GM12878 (cell line): ENCODE measurements at regions not wholly inside any gene's neighbourhood (a gene's known extent, or its start where the extent isn't known, plus 50 kb on each side); places are given as distances from the start of the nearest gene placed in this dataset.

Experiments
- ATAC-seq: fragments of 200-7000 bp; cut with Tn5 transposase; 3 replicates; pipeline ENCODE4 v1.9.1; 2020; ENCODE audit warnings: mild to moderate bottlenecking, moderate library complexity
- BruUV-seq: library from RNA; stranded (reverse); fragments of 400-500 nt; replicated peaks from 2 replicates; lab custom pipeline; 2021; lab: Mats Ljungman, UMichigan
- CTCF ChIA-PET: fragments of 300-600 bp; sonication (Branson Sonifier 250); formaldehyde crosslinking; extraction: SDS; loops from one replicate; lab custom pipeline; 2021; ENCODE audit warnings: inconsistent platforms; lab: Yijun Ruan, JAX
- POLR2A ChIA-PET: fragments of 350-600 bp; formaldehyde crosslinking; extraction: SDS; loops from one replicate; lab custom pipeline; 2021; ENCODE audit warnings: inconsistent platforms; lab: Charles Lee
- RAD21 ChIA-PET: fragments of 300-600 bp; sonication (Branson Sonifier 250); formaldehyde crosslinking; loops from one replicate; lab custom pipeline; 2023; ENCODE audit warnings: antibody characterized with exemption; ENCODE audit not compliant: unreplicated experiment; lab: Charles Lee
- SMC1A ChIA-PET: fragments of 300-600 bp; sonication (Branson Sonifier 250); formaldehyde crosslinking; loops from one replicate; lab custom pipeline; 2023; ENCODE audit not compliant: unreplicated experiment, uncharacterized antibody; lab: Charles Lee
- DNase-seq: peaks from one replicate; pipeline ENCODE4 v3.0.0-alpha.2; 2011; ENCODE audit warnings: low read depth, low spot score
- FAIRE-seq: peaks from 3 replicates; lab custom pipeline; 2011; peaks lifted over from hg19 to GRCh38; lab: Jason Lieb, UNC
- H2AFZ ChIP-seq: 2 replicates; pipeline ENCODE4 v1.6.0; 2011; ENCODE audit warnings: low read depth, low read length, control low read depth; ENCODE audit not compliant: control insufficient read depth
- H3K27ac ChIP-seq: 2 replicates; pipeline ENCODE4 v1.5.1; 2011; ENCODE audit warnings: control low read depth; ENCODE audit not compliant: control insufficient read depth, insufficient read depth
- H3K27me3 ChIP-seq, 2 experiments: replicated peaks in 1 of 2; 2 replicates each; pipeline versions ENCODE4 v1.6.0 to v1.6.1; 2011; ENCODE audit warnings: low read length in 1 of 2; ENCODE audit not compliant: control insufficient read depth in 2 of 2, insufficient read depth in 2 of 2
- H3K36me3 ChIP-seq, 2 experiments: 2 replicates each; pipeline ENCODE4 v1.5.1; 2011; ENCODE audit warnings: low read length in 1 of 2; ENCODE audit not compliant: control insufficient read depth in 2 of 2, insufficient read depth in 2 of 2
- H3K4me1 ChIP-seq: 2 replicates; pipeline ENCODE4 v1.6.1; 2011; ENCODE audit warnings: mild to moderate bottlenecking, low read length, moderate library complexity, mixed read lengths; ENCODE audit not compliant: control insufficient read depth, insufficient read depth
- H3K4me2 ChIP-seq: 2 replicates; pipeline ENCODE4 v1.6.0; 2011; ENCODE audit warnings: control low read depth; ENCODE audit not compliant: control insufficient read depth, insufficient read depth
- H3K4me3 ChIP-seq: fragments of 200-600 bp; sonication (generic); 2 replicates; pipeline ENCODE4 v1.5.1; 2016
- H3K79me2 ChIP-seq: 2 replicates; pipeline ENCODE4 v1.6.0; 2011; ENCODE audit warnings: low read length; ENCODE audit not compliant: control insufficient read depth, insufficient read depth
- H3K9ac ChIP-seq: 2 replicates; pipeline ENCODE4 v1.8.0; 2011; ENCODE audit warnings: low read length, control low read depth, mixed read lengths; ENCODE audit not compliant: control insufficient read depth, insufficient read depth
- H3K9me3 ChIP-seq: replicated peaks from 3 replicates; pipeline ENCODE4 v1.5.1; 2011; ENCODE audit warnings: mild to moderate bottlenecking, low read length; ENCODE audit not compliant: control insufficient read depth, insufficient read depth
- H4K20me1 ChIP-seq: 2 replicates; pipeline ENCODE4 v1.6.0; 2011; ENCODE audit not compliant: control insufficient read depth, insufficient read depth
- GABPA ChIP-seq: IDR thresholded peaks from 2 replicates; pipeline ENCODE4 v1.6.1; 2014; ENCODE audit warnings: antibody characterized with exemption, low read depth, mild to moderate bottlenecking, inconsistent platforms
- IRF4 ChIP-seq: IDR thresholded peaks from 2 replicates; pipeline ENCODE4 v1.6.1; 2011; ENCODE audit warnings: low read depth, low read length
- KDM1A ChIP-seq: fragments of 200-600 bp; sonication (generic); IDR thresholded peaks from 2 replicates; pipeline ENCODE4 v1.6.1; 2016; ENCODE audit warnings: borderline replicate concordance
- MAX ChIP-seq: IDR thresholded peaks from 2 replicates; pipeline ENCODE4 v1.6.1; 2012; ENCODE audit warnings: low read depth, low read length, improper control_type of control experiment
- MTA2 ChIP-seq: fragments of 450-650 bp; IDR thresholded peaks from 2 replicates; pipeline ENCODE4 v1.6.1; 2016; ENCODE audit warnings: low read depth, mild to moderate bottlenecking, moderate library complexity
- NFYB ChIP-seq: IDR thresholded peaks from 2 replicates; pipeline ENCODE4 v1.6.1; 2011; ENCODE audit warnings: low read depth, mild to moderate bottlenecking, low read length, improper control_type of control experiment, moderate library complexity; ENCODE audit not compliant: insufficient read depth
- POLR2A ChIP-seq: IDR thresholded peaks from 2 replicates; pipeline ENCODE4 v1.6.1; 2011; ENCODE audit warnings: low read depth, mild to moderate bottlenecking, low read length
- POLR2AphosphoS5 ChIP-seq: IDR thresholded peaks from 2 replicates; pipeline ENCODE4 v1.6.1; 2011; ENCODE audit warnings: mild to moderate bottlenecking, low read length, inconsistent platforms
- RELA ChIP-seq: fragments of 450-650 bp; IDR thresholded peaks from 2 replicates; pipeline ENCODE4 v1.8.0; 2014; ENCODE audit warnings: borderline replicate concordance; ENCODE audit not compliant: partially characterized antibody
- RUNX3 ChIP-seq: IDR thresholded peaks from 2 replicates; pipeline ENCODE4 v1.6.1; 2012; ENCODE audit warnings: low read length, inconsistent platforms
- SMARCA5 ChIP-seq: fragments of 450-650 bp; IDR thresholded peaks from 2 replicates; pipeline ENCODE4 v1.6.1; 2017; ENCODE audit warnings: mild to moderate bottlenecking
- SREBF1 ChIP-seq: IDR thresholded peaks from 2 replicates; pipeline ENCODE4 v1.6.1; 2012; ENCODE audit warnings: mild to moderate bottlenecking, low read length
- STAT3 ChIP-seq: IDR thresholded peaks from 2 replicates; pipeline ENCODE4 v1.6.1; 2011; ENCODE audit warnings: low read depth, low read length, improper control_type of control experiment
- TBL1XR1 ChIP-seq: IDR thresholded peaks from 2 replicates; pipeline ENCODE4 v1.6.1; 2012; ENCODE audit warnings: low read depth, low read length, improper control_type of control experiment
- TCF12 ChIP-seq: IDR thresholded peaks from 2 replicates; pipeline ENCODE4 v1.6.1; 2011; ENCODE audit warnings: low read depth, mild to moderate bottlenecking, low read length
- ZNF592 ChIP-seq: fragments of 450-650 bp; IDR thresholded peaks from 2 replicates; pipeline ENCODE4 v1.6.1; 2017; ENCODE audit warnings: mild to moderate bottlenecking, moderate library complexity
- WGBS: methylation state at CpG from one replicate; pipeline ENCODE4 v1.1.6; 2016; ENCODE audit warnings: low lambda C conversion rate; ENCODE audit not compliant: insufficient replicate concordance, insufficient coverage; ENCODE audit errors: missing lambda C conversion rate; 5-methylcytosine and 5-hydroxymethylcytosine counted together
- in situ Hi-C: fragments of 300-500 bp; cut with MboI; formaldehyde crosslinking; loops from 9 replicates; pipeline ENCODE4 v1.14.3; 2018; ENCODE audit warnings: mixed read lengths
- intact Hi-C: fragments of 100-400 bp; cut with micrococcal nuclease; formaldehyde crosslinking; loops from one replicate; pipeline ENCODE4 v1.14.2; 2022; ENCODE audit not compliant: unreplicated experiment

GRCh38 chr9:105141976-105142250 is 102.5 kb upstream of the SLC44A1 start:
- POLR2A ChIA-PET = no interaction called here
- no peak for TF ChIP-seq POLR2AphosphoS5
- no peak for TF ChIP-seq MTA2
- TF ChIP-seq STAT3 = no peak
- TF ChIP-seq TBL1XR1 = no peak
- TF ChIP-seq TCF12 = no peak
- no peak for TF ChIP-seq SREBF1
- TF ChIP-seq GABPA = no peak
- no peak for TF ChIP-seq IRF4
- TF ChIP-seq SMARCA5 = no peak
- TF ChIP-seq KDM1A = no peak
- no peak for TF ChIP-seq MAX
- no peak for TF ChIP-seq ZNF592
- TF ChIP-seq RELA = no peak
- no peak for TF ChIP-seq NFYB
- no peak for TF ChIP-seq POLR2A
- TF ChIP-seq RUNX3 = no peak
- Histone ChIP-seq H4K20me1 (no peaks in the 10 kb centered on the region), H3K4me3 (no peak overlapping the region), H3K4me2 (no peak overlapping the region), H3K4me1 (peaks cover 2% of the 10 kb centered on the region; the same call in 1 of the 2 replicates), H3K27ac (no peak overlapping the region), H3K9ac (no peak overlapping the region), H2AFZ (no peak overlapping the region), H3K9me3 (no peaks in the 10 kb centered on the region), H3K27me3 (no peaks in the 10 kb centered on the region), H3K36me3 (no peaks in the 10 kb centered on the region), H3K79me2 (no peaks in the 10 kb centered on the region)
- FAIRE-seq (no peak), ATAC-seq (no peak), DNase-seq (no peak)
- RAD21 ChIA-PET = interaction anchor here (1.0 kb wide), 1 partner anchor 196 kb away, joined by 4 read pairs; no protein-coding TSS in a partner anchor
- no TSS peak for BruUV-seq
- CTCF ChIA-PET = interaction anchor here (0.5 to 1.8 kb wide), 3 partner anchors 274 to 580 kb away, joined by 3 to 4 read pairs (median 3); no protein-coding TSS in a partner anchor
- intact Hi-C loops (no loop called here), in situ Hi-C loops (no loop called here)
- WGBS = 75% methylated on average over 1 of the region's 1 CpG
- SMC1A ChIA-PET = interaction anchor here (1.1 to 1.8 kb wide), 3 partner anchors 13 to 279 kb away, joined by 3 to 5 read pairs (median 3); no protein-coding TSS in a partner anchor
